ENCODE measurements at regions not wholly inside any gene's neighbourhood (a gene's known extent, or its start where the extent isn't known, plus 50 kb on each side); places are given as distances from the start of the nearest gene placed in this dataset.

DNA sequence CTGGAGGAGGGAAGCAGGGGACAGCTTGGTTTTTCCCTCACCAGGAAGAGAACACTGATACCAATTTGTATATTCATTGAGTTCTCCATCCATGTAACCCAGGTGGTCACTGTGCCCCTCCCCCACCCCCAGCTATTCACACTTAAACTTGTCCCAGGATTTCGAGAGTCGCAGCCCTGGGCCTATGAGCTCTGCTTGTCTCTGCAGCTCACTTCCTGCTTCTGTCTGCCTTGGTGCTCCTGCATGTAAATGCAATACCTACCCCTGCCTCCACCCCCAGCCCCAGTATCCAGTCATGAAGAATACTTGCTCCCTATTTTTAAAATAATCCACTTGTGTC is 452.2 kb downstream of the BCL11B start:
- Mint-ChIP-seq H3K9me3 (ENCODE audit: unreplicated experiment) (no peaks in the 10 kb centered on the region), H3K4me3 (ENCODE audit: unreplicated experiment) (no peak overlapping the region), H3K27me3 (ENCODE audit: unreplicated experiment) (peaks cover 2% of the 10 kb centered on the region), H3K27ac (ENCODE audit: unreplicated experiment) (no peak overlapping the region), H3K4me1 (ENCODE audit: unreplicated experiment) (peaks cover 5% of the 10 kb centered on the region), H3K36me3 (ENCODE audit: low read depth, unreplicated experiment) (no peaks in the 10 kb centered on the region)
- TF ChIP-seq, protein P1, sequence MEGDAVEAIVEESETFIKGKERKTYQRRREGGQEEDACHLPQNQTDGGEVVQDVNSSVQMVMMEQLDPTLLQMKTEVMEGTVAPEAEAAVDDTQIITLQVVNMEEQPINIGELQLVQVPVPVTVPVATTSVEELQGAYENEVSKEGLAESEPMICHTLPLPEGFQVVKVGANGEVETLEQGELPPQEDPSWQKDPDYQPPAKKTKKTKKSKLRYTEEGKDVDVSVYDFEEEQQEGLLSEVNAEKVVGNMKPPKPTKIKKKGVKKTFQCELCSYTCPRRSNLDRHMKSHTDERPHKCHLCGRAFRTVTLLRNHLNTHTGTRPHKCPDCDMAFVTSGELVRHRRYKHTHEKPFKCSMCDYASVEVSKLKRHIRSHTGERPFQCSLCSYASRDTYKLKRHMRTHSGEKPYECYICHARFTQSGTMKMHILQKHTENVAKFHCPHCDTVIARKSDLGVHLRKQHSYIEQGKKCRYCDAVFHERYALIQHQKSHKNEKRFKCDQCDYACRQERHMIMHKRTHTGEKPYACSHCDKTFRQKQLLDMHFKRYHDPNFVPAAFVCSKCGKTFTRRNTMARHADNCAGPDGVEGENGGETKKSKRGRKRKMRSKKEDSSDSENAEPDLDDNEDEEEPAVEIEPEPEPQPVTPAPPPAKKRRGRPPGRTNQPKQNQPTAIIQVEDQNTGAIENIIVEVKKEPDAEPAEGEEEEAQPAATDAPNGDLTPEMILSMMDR (IDR thresholded peaks at IDR 0.05; ENCODE audit: unreplicated experiment), result no peak
- DNase-seq (ENCODE audit: low spot score), result no peak

DNA sequence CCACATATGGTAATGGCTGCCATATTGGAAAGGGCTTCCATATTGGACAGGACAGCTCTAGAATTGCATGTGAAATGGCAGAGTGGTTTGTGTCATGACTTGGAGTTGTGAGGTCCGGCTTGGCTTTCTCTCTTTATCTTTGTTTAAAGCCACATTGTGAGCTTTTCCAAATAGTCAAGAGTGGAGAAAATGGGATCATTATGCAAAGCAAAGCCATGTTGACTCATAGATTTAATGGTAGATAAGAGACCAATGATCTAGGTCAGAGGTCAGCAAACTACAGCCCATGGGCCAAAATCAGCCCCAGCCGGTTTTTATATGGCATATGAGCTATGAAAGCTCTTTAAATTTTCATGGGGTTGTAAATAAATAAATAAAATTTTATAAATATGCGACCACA is 449.1 kb downstream of the BCL11B start:
- no peak for DNase-seq (ENCODE audit: low spot score)
- Mint-ChIP-seq H3K36me3 (ENCODE audit: low read depth, unreplicated experiment) (no peaks in the 10 kb centered on the region), H3K9me3 (ENCODE audit: unreplicated experiment) (no peaks in the 10 kb centered on the region), H3K27me3 (ENCODE audit: unreplicated experiment) (no peaks in the 10 kb centered on the region), H3K4me3 (ENCODE audit: unreplicated experiment) (no peak overlapping the region), H3K27ac (ENCODE audit: unreplicated experiment) (no peak overlapping the region), H3K4me1 (ENCODE audit: unreplicated experiment) (no peaks in the 10 kb centered on the region)
- TF ChIP-seq, protein P1 (IDR thresholded peaks at IDR 0.05; ENCODE audit: unreplicated experiment), result no peak

DNA sequence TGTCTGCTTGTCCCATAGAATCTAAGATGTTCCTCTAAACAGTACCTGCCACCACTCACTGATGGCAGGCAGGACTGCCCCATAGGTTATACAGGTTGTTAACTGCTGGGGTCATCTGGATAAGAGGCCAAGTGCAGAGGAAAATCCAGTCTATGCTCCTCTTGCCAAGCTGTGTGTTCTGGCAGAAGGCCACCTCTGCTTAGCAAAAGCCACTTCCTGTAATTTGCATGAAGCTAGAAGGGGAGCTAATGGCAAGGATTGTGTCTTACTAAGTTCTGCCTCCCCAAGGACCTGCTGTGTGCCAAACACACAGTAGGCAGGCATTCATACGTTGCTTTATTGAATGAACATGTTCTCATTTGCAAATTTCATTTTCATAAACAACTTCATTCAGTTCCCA is 445.4 kb downstream of the BCL11B start:
- DNase-seq (ENCODE audit: low spot score), result no peak
- H3K4me3 Mint-ChIP-seq (ENCODE audit: unreplicated experiment), result no peak overlapping the region
- no peaks in the 10 kb centered on the region for H3K9me3 Mint-ChIP-seq (ENCODE audit: unreplicated experiment)
- H3K36me3 Mint-ChIP-seq (ENCODE audit: low read depth, unreplicated experiment), result no peaks in the 10 kb centered on the region
- TF ChIP-seq, protein P1 (IDR thresholded peaks at IDR 0.05; ENCODE audit: unreplicated experiment), result no peak
- no peaks in the 10 kb centered on the region for H3K27me3 Mint-ChIP-seq (ENCODE audit: unreplicated experiment)
- H3K4me1 Mint-ChIP-seq (ENCODE audit: unreplicated experiment), result no peaks in the 10 kb centered on the region
- H3K27ac Mint-ChIP-seq (ENCODE audit: unreplicated experiment), result no peak overlapping the region

DNA sequence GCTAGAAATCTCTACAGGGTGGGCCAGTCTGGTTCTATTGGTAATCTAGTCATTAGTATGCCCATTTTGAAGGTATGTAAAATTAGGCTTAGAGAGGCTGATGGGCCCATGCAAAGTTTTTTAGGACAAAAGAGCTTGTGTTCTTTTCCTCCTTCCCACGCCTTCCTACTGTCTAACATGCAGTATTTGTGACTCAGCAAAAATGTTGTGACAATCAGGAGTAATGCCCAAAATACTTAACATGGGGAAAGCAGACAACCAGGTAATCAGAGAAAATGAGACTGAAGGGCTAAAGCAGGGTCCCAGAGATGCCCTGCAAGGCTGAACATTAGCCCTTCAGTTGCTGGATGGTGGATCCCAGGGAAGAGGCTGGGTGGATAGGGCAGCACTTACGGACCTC is 437.9 kb downstream of the BCL11B start:
- Mint-ChIP-seq H3K36me3 (ENCODE audit: low read depth, unreplicated experiment) (no peaks in the 10 kb centered on the region), H3K27ac (ENCODE audit: unreplicated experiment) (no peak overlapping the region), H3K4me1 (ENCODE audit: unreplicated experiment) (no peaks in the 10 kb centered on the region), H3K27me3 (ENCODE audit: unreplicated experiment) (no peaks in the 10 kb centered on the region), H3K9me3 (ENCODE audit: unreplicated experiment) (no peaks in the 10 kb centered on the region), H3K4me3 (ENCODE audit: unreplicated experiment) (no peak overlapping the region)
- no peak for DNase-seq (ENCODE audit: low spot score)
- TF ChIP-seq, protein P1 (IDR thresholded peaks at IDR 0.05; ENCODE audit: unreplicated experiment), result no peak

DNA sequence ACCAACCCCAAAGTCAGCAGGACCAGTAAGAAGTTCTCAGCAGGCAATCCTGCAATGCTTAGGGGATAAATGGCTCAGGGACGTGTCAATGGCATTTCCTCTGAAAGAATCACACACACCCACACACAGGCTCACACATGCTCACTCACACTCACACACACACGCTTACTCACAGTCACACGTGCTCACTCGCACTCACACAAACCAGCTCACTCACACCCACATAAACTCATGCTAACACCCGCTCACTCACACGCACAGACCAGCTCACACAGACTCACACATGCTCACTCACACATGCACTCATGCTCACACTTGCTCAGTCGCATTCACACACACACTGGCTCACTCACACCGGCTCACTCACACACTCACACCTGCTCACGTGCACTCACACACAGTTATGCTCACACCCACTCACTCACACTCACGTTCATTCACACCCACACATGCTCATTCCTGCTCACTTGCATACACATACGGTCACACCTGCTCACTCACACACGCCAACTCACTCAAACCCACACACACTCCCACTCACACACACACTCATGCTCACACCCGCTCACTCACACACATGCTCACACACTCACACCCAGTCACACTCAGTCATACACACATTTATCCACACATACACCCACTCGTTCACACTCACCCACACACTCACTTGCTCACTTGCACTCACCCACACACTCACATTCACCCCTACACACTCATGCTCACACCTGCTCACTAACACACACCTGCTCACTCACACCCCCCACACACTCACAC is 436.8 kb downstream of the BCL11B start:
- H3K36me3 Mint-ChIP-seq (ENCODE audit: low read depth, unreplicated experiment), result no peaks in the 10 kb centered on the region
- H3K4me1 Mint-ChIP-seq (ENCODE audit: unreplicated experiment), result no peaks in the 10 kb centered on the region
- TF ChIP-seq, protein P1 (IDR thresholded peaks at IDR 0.05; ENCODE audit: unreplicated experiment), result no peak
- H3K4me3 Mint-ChIP-seq (ENCODE audit: unreplicated experiment), result no peak overlapping the region
- no peaks in the 10 kb centered on the region for H3K27me3 Mint-ChIP-seq (ENCODE audit: unreplicated experiment)
- H3K9me3 Mint-ChIP-seq (ENCODE audit: unreplicated experiment), result no peaks in the 10 kb centered on the region
- H3K27ac Mint-ChIP-seq (ENCODE audit: unreplicated experiment), result no peak overlapping the region
- no peak for DNase-seq (ENCODE audit: low spot score)
